ENCODE measurements at regions not wholly inside any gene's neighbourhood (a gene's known extent, or its start where the extent isn't known, plus 50 kb on each side); places are given as distances from the start of the nearest gene placed in this dataset.

GRCh38 chr13:93079294-93079693, 147.3 kb upstream of the GPC6 start:
- Histone ChIP-seq H3K36me3 (replicated peaks; ENCODE audit: low read depth, low read length) (no peaks in the 10 kb centered on the region), H3K9me3 (ENCODE audit: insufficient read depth, low read length) (no peaks in the 10 kb centered on the region), H3K9ac (ENCODE audit: low read length) (no peak overlapping the region), H3K4me3 (ENCODE audit: low read length) (no peak overlapping the region), H3K27ac (ENCODE audit: low read length) (no peak overlapping the region), H3K27me3 (ENCODE audit: low read depth, low read length) (no peaks in the 10 kb centered on the region), H3K4me1 (ENCODE audit: low read length) (no peaks in the 10 kb centered on the region), H2AFZ (ENCODE audit: low read depth, low read length) (no peak overlapping the region), H3K79me2 (ENCODE audit: low read length) (no peaks in the 10 kb centered on the region), H4K20me1 (ENCODE audit: insufficient read depth, low read length) (no peaks in the 10 kb centered on the region), H3K4me2 (ENCODE audit: low read length) (no peak overlapping the region)
- no peak for TF ChIP-seq EZH2phosphoT487 (IDR thresholded peaks at IDR 0.05; ENCODE audit: low read depth)
- no peak for TF ChIP-seq CTCF (IDR thresholded peaks at IDR 0.05; ENCODE audit: low read depth, low read length)

GRCh38 chr13:93080166-93080565, 146.4 kb upstream of the GPC6 start:
- H3K9ac ChIP-seq (ENCODE audit: low read length): no peak overlapping the region
- no peaks in the 10 kb centered on the region for H3K9me3 ChIP-seq (ENCODE audit: insufficient read depth, low read length)
- H3K36me3 ChIP-seq (replicated peaks; ENCODE audit: low read depth, low read length): no peaks in the 10 kb centered on the region
- no peaks in the 10 kb centered on the region for H4K20me1 ChIP-seq (ENCODE audit: insufficient read depth, low read length)
- no peaks in the 10 kb centered on the region for H3K79me2 ChIP-seq (ENCODE audit: low read length)
- no peak overlapping the region for H3K27ac ChIP-seq (ENCODE audit: low read length)
- no peaks in the 10 kb centered on the region for H3K4me1 ChIP-seq (ENCODE audit: low read length)
- H2AFZ ChIP-seq (ENCODE audit: low read depth, low read length): no peak overlapping the region
- H3K4me3 ChIP-seq (ENCODE audit: low read length): no peak overlapping the region
- H3K27me3 ChIP-seq (ENCODE audit: low read depth, low read length): no peaks in the 10 kb centered on the region
- no peak overlapping the region for H3K4me2 ChIP-seq (ENCODE audit: low read length)
- TF ChIP-seq EZH2phosphoT487 (IDR thresholded peaks at IDR 0.05; ENCODE audit: low read depth): no peak

- no peaks in the 10 kb centered on the region for H3K36me3 ChIP-seq (replicated peaks; ENCODE audit: low read depth, low read length)
- no peaks in the 10 kb centered on the region for H4K20me1 ChIP-seq (ENCODE audit: insufficient read depth, low read length)
- H3K27ac ChIP-seq (ENCODE audit: low read length): no peak overlapping the region
- H3K4me1 ChIP-seq (ENCODE audit: low read length): no peaks in the 10 kb centered on the region
- H3K9ac ChIP-seq (ENCODE audit: low read length): no peak overlapping the region
- H3K27me3 ChIP-seq (ENCODE audit: low read depth, low read length): no peaks in the 10 kb centered on the region
- TF ChIP-seq CTCF (IDR thresholded peaks at IDR 0.05; ENCODE audit: low read depth, low read length): no peak
- TF ChIP-seq EZH2phosphoT487 (IDR thresholded peaks at IDR 0.05; ENCODE audit: low read depth): no peak
- H3K9me3 ChIP-seq (ENCODE audit: insufficient read depth, low read length): no peaks in the 10 kb centered on the region
- H3K4me2 ChIP-seq (ENCODE audit: low read length): no peak overlapping the region
- H3K4me3 ChIP-seq (ENCODE audit: low read length): no peak overlapping the region
- no peaks in the 10 kb centered on the region for H3K79me2 ChIP-seq (ENCODE audit: low read length)
- H2AFZ ChIP-seq (ENCODE audit: low read depth, low read length): no peak overlapping the region
These were observed 146.0 kb upstream of the GPC6 start for GRCh38 chr13:93080587-93080986.

- Histone ChIP-seq H2AFZ (ENCODE audit: low read depth, low read length) (no peak overlapping the region), H3K9me3 (ENCODE audit: insufficient read depth, low read length) (no peaks in the 10 kb centered on the region), H3K9ac (ENCODE audit: low read length) (no peak overlapping the region), H3K4me3 (ENCODE audit: low read length) (no peak overlapping the region), H3K36me3 (replicated peaks; ENCODE audit: low read depth, low read length) (no peaks in the 10 kb centered on the region), H3K4me2 (ENCODE audit: low read length) (no peak overlapping the region), H3K27me3 (ENCODE audit: low read depth, low read length) (no peaks in the 10 kb centered on the region), H3K79me2 (ENCODE audit: low read length) (no peaks in the 10 kb centered on the region), H3K27ac (ENCODE audit: low read length) (no peak overlapping the region), H4K20me1 (ENCODE audit: insufficient read depth, low read length) (no peaks in the 10 kb centered on the region), H3K4me1 (ENCODE audit: low read length) (no peaks in the 10 kb centered on the region)
- TF ChIP-seq EZH2phosphoT487 (IDR thresholded peaks at IDR 0.05; ENCODE audit: low read depth) (no peak), CTCF (IDR thresholded peaks at IDR 0.05; ENCODE audit: low read depth, low read length) (no peak)
These were observed 140.3 kb upstream of the GPC6 start for GRCh38 chr13:93086329-93086728.

- Histone ChIP-seq H3K9ac (ENCODE audit: low read length) (no peak overlapping the region), H3K4me1 (ENCODE audit: low read length) (no peaks in the 10 kb centered on the region), H3K4me2 (ENCODE audit: low read length) (no peak overlapping the region), H3K79me2 (ENCODE audit: low read length) (no peaks in the 10 kb centered on the region), H3K27ac (ENCODE audit: low read length) (no peak overlapping the region), H4K20me1 (ENCODE audit: insufficient read depth, low read length) (no peaks in the 10 kb centered on the region), H3K9me3 (ENCODE audit: insufficient read depth, low read length) (no peaks in the 10 kb centered on the region), H3K27me3 (ENCODE audit: low read depth, low read length) (no peaks in the 10 kb centered on the region), H2AFZ (ENCODE audit: low read depth, low read length) (no peak overlapping the region), H3K36me3 (replicated peaks; ENCODE audit: low read depth, low read length) (no peaks in the 10 kb centered on the region), H3K4me3 (ENCODE audit: low read length) (no peak overlapping the region)
- no peak for TF ChIP-seq EZH2phosphoT487 (IDR thresholded peaks at IDR 0.05; ENCODE audit: low read depth)
- TF ChIP-seq CTCF (IDR thresholded peaks at IDR 0.05; ENCODE audit: low read depth, low read length): no peak
These were observed 127.6 kb upstream of the GPC6 start for GRCh38 chr13:93098972-93099371.
